ENCODE measurements at regions not wholly inside any gene's neighbourhood (a gene's known extent, or its start where the extent isn't known, plus 50 kb on each side); places are given as distances from the start of the nearest gene placed in this dataset.
"Not testable (repeated sequence)": the region's sequence is repeated elsewhere in the genome, so short reads cannot be mapped to it uniquely, and the experiment has no call there.

DNA sequence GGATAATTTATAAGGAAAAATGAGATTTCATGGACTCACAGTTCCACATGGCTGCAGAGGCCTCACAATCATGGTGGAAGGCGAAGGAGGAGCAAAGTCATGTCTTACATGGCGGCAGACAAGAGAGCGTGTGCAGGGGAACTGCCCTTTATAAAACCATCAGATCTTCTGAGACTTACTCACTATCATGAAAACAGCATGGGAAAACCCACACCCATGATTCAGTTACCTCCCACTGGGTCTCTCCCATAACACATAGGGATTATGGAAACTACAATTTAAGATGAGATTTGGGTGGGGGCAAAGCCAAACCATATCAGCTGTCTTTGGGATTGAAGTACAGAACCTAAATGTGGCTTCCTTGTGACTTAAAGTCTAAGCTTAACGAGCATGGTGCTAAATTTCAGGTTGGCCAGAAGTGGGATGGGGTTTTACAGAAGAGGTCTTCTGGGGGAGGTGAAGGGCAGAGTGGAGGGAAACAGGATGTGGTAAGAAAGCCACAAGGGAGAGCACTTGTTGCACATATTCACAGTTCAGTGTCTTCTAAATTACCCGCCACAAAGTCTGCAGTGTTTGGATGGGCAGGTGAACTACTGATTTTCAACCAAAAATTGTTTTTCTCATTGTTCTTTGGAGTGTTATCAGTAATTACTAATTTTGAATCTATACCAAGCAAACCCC lies 49.7 kb upstream of the ARL17B start:
- H3K4me3 ChIP-seq (ENCODE audit: low read length in 3 of 3); H3K4me1 ChIP-seq (ENCODE audit: control insufficient read depth in 2 of 3, insufficient read depth in 2 of 3, low read depth in 1 of 3, low read length in 3 of 3); intact Hi-C loops (cut with DNase I); H3K27ac ChIP-seq (ENCODE audit: low read depth in 2 of 2, low read length in 2 of 2); H3K36me3 ChIP-seq (ENCODE audit: control insufficient read depth in 2 of 3, insufficient read depth in 3 of 3, low read length in 3 of 3); FAIRE-seq; H3K9ac ChIP-seq (ENCODE audit: low read length in 3 of 3); H3K27me3 ChIP-seq (ENCODE audit: control insufficient read depth, insufficient read depth, low read length); H3K9me3 ChIP-seq (ENCODE audit: control insufficient read depth in 2 of 3, insufficient read depth in 1 of 3, low read length in 3 of 3); DNase-seq: not testable (repeated sequence)

All from kidney (tissue), 10 donors.